SK-N-SH (cell line): ENCODE measurements at regions not wholly inside any gene's neighbourhood (a gene's known extent, or its start where the extent isn't known, plus 50 kb on each side); places are given as distances from the start of the nearest gene placed in this dataset.

Source experiments
- CTCF ChIA-PET: fragments of 300-600, 350-600 bp; formaldehyde crosslinking; extraction: SDS; loops from one replicate; lab custom pipeline; 2021; lab: Yijun Ruan, JAX
- POLR2A ChIA-PET: fragments of 350-600 bp; sonication (Branson Sonifier 250); formaldehyde crosslinking; extraction: SDS; loops from one replicate; lab custom pipeline; 2020; ENCODE audit warnings: antibody characterized with exemption, inconsistent platforms; lab: Yijun Ruan, JAX
- DNase-seq: peaks from one replicate; pipeline ENCODE4 v3.0.0; 2012
- H2AFZ ChIP-seq: fragments of 200-600 bp; sonication (generic); 2 replicates; pipeline ENCODE4 v1.8.1; 2016; ENCODE audit warnings: antibody characterized with exemption, mild to moderate bottlenecking, low read depth
- H3F3A ChIP-seq: fragments of 200-600 bp; sonication (generic); replicated peaks from 2 replicates; pipeline ENCODE3; 2016; ENCODE audit warnings: antibody characterized with exemption, mild to moderate bottlenecking; ENCODE audit not compliant: insufficient read depth
- H3K27ac ChIP-seq, 2 experiments: fragments of 200-500 bp in 1 of 2; fragments of 200-600 bp in 1 of 2; sonication (Bioruptor generic) in 1 of 2; sonication (generic), shearing (Covaris generic) in 1 of 2; 2 replicates each; pipeline versions ENCODE4 v1.5.1 to v1.6.1; 2014 to 2016; ENCODE audit warnings: low read depth in 2 of 2, inconsistent platforms in 1 of 2, low read length in 1 of 2, mild to moderate bottlenecking in 1 of 2, mixed read lengths in 1 of 2
- H3K27me3 ChIP-seq: fragments of 200-600 bp; sonication (generic), shearing (Covaris generic); 2 replicates; pipeline ENCODE4 v1.6.1; 2016; ENCODE audit warnings: mixed run types; ENCODE audit not compliant: insufficient read depth
- H3K36me3 ChIP-seq, 2 experiments: fragments of 200-500 bp in 1 of 2; fragments of 200-600 bp in 1 of 2; sonication (Bioruptor generic) in 1 of 2; sonication (generic) in 1 of 2; replicated peaks in 1 of 2; 2 replicates each; pipeline versions ENCODE3 to v1.5.1; 2014 to 2016; ENCODE audit warnings: low read length in 1 of 2, mild to moderate bottlenecking in 1 of 2; ENCODE audit not compliant: insufficient read depth in 2 of 2, control insufficient read depth in 1 of 2
- H3K4me1 ChIP-seq, 2 experiments: fragments of 200-500 bp in 1 of 2; fragments of 200-600 bp in 1 of 2; sonication (Bioruptor generic) in 1 of 2; sonication (generic), shearing (Covaris generic) in 1 of 2; 2 replicates each; pipeline versions ENCODE4 v1.5.1 to v1.6.1; 2014 to 2016; ENCODE audit warnings: low read depth in 1 of 2, low read length in 1 of 2, mixed run types in 1 of 2; ENCODE audit not compliant: insufficient read depth in 2 of 2, control insufficient read depth in 1 of 2
- H3K4me2 ChIP-seq: fragments of 200-600 bp; sonication (generic), shearing (Covaris generic); 2 replicates; pipeline ENCODE4 v1.6.1; 2017; ENCODE audit warnings: mixed run types
- H3K4me3 ChIP-seq, 2 experiments: fragments of 200-500 bp in 1 of 2; fragments of 200-600 bp in 1 of 2; sonication (Bioruptor generic) in 1 of 2; sonication (generic), shearing (Covaris generic) in 1 of 2; 2 replicates each; pipeline versions ENCODE4 v1.5.1 to v1.8.1; 2014 to 2016; ENCODE audit warnings: low read depth in 2 of 2, inconsistent platforms in 1 of 2, low read length in 1 of 2, mild to moderate bottlenecking in 1 of 2, mixed read lengths in 1 of 2, moderate library complexity in 1 of 2
- H3K79me2 ChIP-seq: fragments of 200-600 bp; sonication (generic); 2 replicates; pipeline ENCODE4 v1.8.1; 2017; ENCODE audit warnings: mild to moderate bottlenecking; ENCODE audit not compliant: insufficient read depth
- H3K9ac ChIP-seq: fragments of 200-600 bp; sonication (generic); 2 replicates; pipeline ENCODE4 v1.6.1; 2017; ENCODE audit warnings: mixed run types
- H3K9me2 ChIP-seq: fragments of 200-600 bp; sonication (generic); 2 replicates; pipeline ENCODE4 v1.6.1; 2017; ENCODE audit warnings: mixed run types
- H3K9me3 ChIP-seq: fragments of 200-600 bp; sonication (generic); 2 replicates; pipeline ENCODE4 v1.6.1; 2017; ENCODE audit warnings: mixed run types, mild to moderate bottlenecking, moderate library complexity
- H4K20me1 ChIP-seq: fragments of 200-600 bp; sonication (generic); 2 replicates; pipeline ENCODE4 v1.6.1; 2017; ENCODE audit warnings: mild to moderate bottlenecking, mixed run types; ENCODE audit not compliant: insufficient read depth
- CTCF ChIP-seq: fragments of 200-600 bp; sonication (generic); IDR thresholded peaks from 2 replicates; pipeline ENCODE4 v1.6.1; 2017; ENCODE audit warnings: antibody characterized with exemption, mild to moderate bottlenecking, moderate library complexity
- ELF1 ChIP-seq: IDR thresholded peaks from 2 replicates; pipeline ENCODE4 v1.4.0; 2012
- FOXM1 ChIP-seq: IDR thresholded peaks from 2 replicates; pipeline ENCODE4 v1.4.0; 2012; ENCODE audit warnings: low read depth, mild to moderate bottlenecking
- GABPA ChIP-seq: IDR thresholded peaks from 2 replicates; pipeline ENCODE4 v1.4.0; 2012; ENCODE audit warnings: low read depth, mild to moderate bottlenecking
- IRF3 ChIP-seq: fragments of 150-350 bp; IDR thresholded peaks from 2 replicates; pipeline ENCODE4 v1.6.1; 2016; ENCODE audit warnings: mild to moderate bottlenecking, low read depth, low read length
- MAX ChIP-seq: IDR thresholded peaks from 2 replicates; pipeline ENCODE4 v1.4.0; 2012; ENCODE audit warnings: low read depth
- MXI1 ChIP-seq: IDR thresholded peaks from 2 replicates; pipeline ENCODE4 v1.6.1; 2012; ENCODE audit warnings: mild to moderate bottlenecking, low read depth, low read length, improper control_type of control experiment
- NRF1 ChIP-seq: IDR thresholded peaks from 2 replicates; pipeline ENCODE4 v1.6.1; 2012; ENCODE audit warnings: low read depth, mild to moderate bottlenecking, low read length
- PBX3 ChIP-seq: IDR thresholded peaks from 2 replicates; pipeline ENCODE4; 2012
- POLR2AphosphoS5 ChIP-seq: IDR thresholded peaks from 2 replicates; pipeline ENCODE4 v1.6.1; 2012; ENCODE audit warnings: low read depth, low read length
- REST ChIP-seq: IDR thresholded peaks from 2 replicates; pipeline ENCODE4 v1.6.1; 2012; ENCODE audit warnings: mild to moderate bottlenecking, low read depth, low read length, moderate library complexity
- RXRA ChIP-seq: IDR thresholded peaks from 2 replicates; pipeline ENCODE4 v1.4.0; 2012; ENCODE audit warnings: low read depth, mild to moderate bottlenecking, borderline replicate concordance
- SIN3A ChIP-seq: IDR thresholded peaks from 2 replicates; pipeline ENCODE4 v1.6.1; 2012; ENCODE audit warnings: low read depth, mild to moderate bottlenecking, low read length, moderate library complexity, borderline replicate concordance
- TCF12 ChIP-seq: IDR thresholded peaks from 2 replicates; pipeline ENCODE4 v1.4.0; 2012
- YY1 ChIP-seq: IDR thresholded peaks from 2 replicates; pipeline ENCODE4 v1.4.0; 2012; ENCODE audit warnings: low read depth, mild to moderate bottlenecking
- WGBS: methylation state at CpG from one replicate; pipeline ENCODE4 v1.1.6; 2017; ENCODE audit warnings: low lambda C conversion rate; 5-methylcytosine and 5-hydroxymethylcytosine counted together

- Histone ChIP-seq H4K20me1 (no peaks in the 10 kb centered on the region), H3F3A (no peaks in the 10 kb centered on the region), H3K9me2 (no peaks in the 10 kb centered on the region), H3K36me3 (no peaks in the 10 kb centered on the region), H3K4me2 (no peak overlapping the region), H3K9me3 (no peaks in the 10 kb centered on the region), H3K9ac (no peak overlapping the region), H3K79me2 (no peaks in the 10 kb centered on the region), H3K4me3 (no peak overlapping the region), H3K4me1 (no peaks in the 10 kb centered on the region), H2AFZ (no peak overlapping the region), H3K27me3 (no peaks in the 10 kb centered on the region), H3K27ac (no peak overlapping the region)
- DNase-seq = no peak
- WGBS = 62% methylated on average over 2 of the region's 2 CpGs
- ChIA-PET POLR2A (no interaction called here), CTCF (no interaction called here)
- TF ChIP-seq MAX = no peak
- no peak for TF ChIP-seq TCF12
- TF ChIP-seq MXI1 = no peak
- no peak for TF ChIP-seq NRF1
- TF ChIP-seq RXRA = no peak
- TF ChIP-seq YY1 = no peak
- no peak for TF ChIP-seq PBX3
- TF ChIP-seq ELF1 = no peak
- no peak for TF ChIP-seq IRF3
- TF ChIP-seq POLR2AphosphoS5 = no peak
- TF ChIP-seq SIN3A = no peak
- TF ChIP-seq REST = no peak
- no peak for TF ChIP-seq CTCF
- no peak for TF ChIP-seq GABPA
- TF ChIP-seq FOXM1 = no peak
Measured at GRCh38 chr14:89065879-89066278, 241.4 kb downstream of the TTC8 start.
